ENCODE measurements at regions not wholly inside any gene's neighbourhood (a gene's known extent, or its start where the extent isn't known, plus 50 kb on each side); places are given as distances from the start of the nearest gene placed in this dataset.

DNA sequence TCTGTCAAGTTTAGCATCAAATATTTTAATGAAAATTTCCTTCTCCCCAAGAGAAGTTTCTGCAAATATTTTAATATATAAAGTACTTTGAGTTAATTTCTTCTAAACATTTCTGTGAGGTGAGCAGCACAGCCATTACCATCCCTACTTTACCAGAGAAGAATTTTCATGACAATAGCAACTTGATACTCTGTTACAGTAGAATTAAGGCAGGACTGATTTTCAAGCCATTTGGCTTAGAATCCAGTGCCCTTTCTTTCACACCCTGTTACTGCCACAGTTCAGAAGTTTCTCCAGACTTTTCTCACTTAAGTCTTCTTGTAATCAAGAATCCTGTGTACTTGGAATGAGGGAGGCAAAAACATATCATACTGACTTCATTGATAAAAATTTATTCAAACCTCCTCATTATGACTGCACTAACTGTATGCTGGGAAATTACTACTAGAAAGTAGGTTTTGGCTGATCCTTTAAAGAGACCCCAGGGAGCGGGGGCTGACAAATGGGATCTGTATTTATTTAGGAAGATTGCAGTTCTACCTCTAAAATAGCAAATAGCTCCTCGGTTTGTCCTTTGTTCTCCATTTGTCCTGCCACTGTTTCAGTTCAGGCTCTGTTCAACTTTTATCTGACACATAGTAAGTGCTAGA lies 557.0 kb upstream of the SGO1 start:
- H2AFZ ChIP-seq (replicated peaks): peak overlapping the region; percentile 52
- no peaks in the 10 kb centered on the region for H3K36me3 ChIP-seq

DNA sequence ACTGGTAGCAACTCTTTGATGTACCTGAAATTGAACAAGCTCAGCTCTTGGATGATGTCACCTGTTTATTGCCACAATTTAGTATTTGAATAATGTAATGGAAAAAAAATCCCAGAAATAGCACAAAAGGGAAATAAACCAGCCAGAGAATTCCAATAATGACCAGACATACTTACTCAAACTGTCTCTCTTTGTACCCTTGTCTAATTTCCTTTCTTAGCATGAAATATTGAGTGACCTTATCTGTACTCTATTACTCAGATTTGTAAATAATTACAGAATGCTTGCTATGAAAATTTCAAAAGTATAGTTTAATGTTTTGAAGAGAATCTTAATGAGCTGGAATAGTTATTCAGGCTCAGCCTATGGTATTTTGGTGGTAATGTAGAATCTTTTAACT lies 555.4 kb upstream of the SGO1 start:
- no peak overlapping the region for H3K27ac Mint-ChIP-seq
- no peak overlapping the region for H3K9ac ChIP-seq
- no peak for DNase-seq (ENCODE audit: low spot score)

More for the DNA sequence above, 557.0 kb upstream of the SGO1 start:
- H3K4me1 Mint-ChIP-seq: peaks cover 48% of the 10 kb centered on the region
- TF ChIP-seq, protein P1, sequence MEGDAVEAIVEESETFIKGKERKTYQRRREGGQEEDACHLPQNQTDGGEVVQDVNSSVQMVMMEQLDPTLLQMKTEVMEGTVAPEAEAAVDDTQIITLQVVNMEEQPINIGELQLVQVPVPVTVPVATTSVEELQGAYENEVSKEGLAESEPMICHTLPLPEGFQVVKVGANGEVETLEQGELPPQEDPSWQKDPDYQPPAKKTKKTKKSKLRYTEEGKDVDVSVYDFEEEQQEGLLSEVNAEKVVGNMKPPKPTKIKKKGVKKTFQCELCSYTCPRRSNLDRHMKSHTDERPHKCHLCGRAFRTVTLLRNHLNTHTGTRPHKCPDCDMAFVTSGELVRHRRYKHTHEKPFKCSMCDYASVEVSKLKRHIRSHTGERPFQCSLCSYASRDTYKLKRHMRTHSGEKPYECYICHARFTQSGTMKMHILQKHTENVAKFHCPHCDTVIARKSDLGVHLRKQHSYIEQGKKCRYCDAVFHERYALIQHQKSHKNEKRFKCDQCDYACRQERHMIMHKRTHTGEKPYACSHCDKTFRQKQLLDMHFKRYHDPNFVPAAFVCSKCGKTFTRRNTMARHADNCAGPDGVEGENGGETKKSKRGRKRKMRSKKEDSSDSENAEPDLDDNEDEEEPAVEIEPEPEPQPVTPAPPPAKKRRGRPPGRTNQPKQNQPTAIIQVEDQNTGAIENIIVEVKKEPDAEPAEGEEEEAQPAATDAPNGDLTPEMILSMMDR (IDR thresholded peaks at IDR 0.05): no peak
- TF ChIP-seq EZH2 (IDR thresholded peaks at IDR 0.05): no peak
- TF ChIP-seq EZH2phosphoT487 (IDR thresholded peaks at IDR 0.05): no peak
- H3K4me3 Mint-ChIP-seq: no peak overlapping the region
- peaks cover 5% of the 10 kb centered on the region for H3K36me3 Mint-ChIP-seq
- peak overlapping the region; percentile 96 for H3K27ac Mint-ChIP-seq
- peaks cover 2% of the 10 kb centered on the region for H3K27me3 Mint-ChIP-seq (ENCODE audit: insufficient read depth, low read depth)
- H3K4me3 ChIP-seq: no peak overlapping the region
- H3K27me3 ChIP-seq: no peaks in the 10 kb centered on the region
- no peaks in the 10 kb centered on the region for H3K79me2 ChIP-seq (ENCODE audit: low read depth)
- H3K4me2 ChIP-seq: peak overlapping the region; percentile 57
- H3K4me1 ChIP-seq: peaks cover 35% of the 10 kb centered on the region
- DNase-seq (ENCODE audit: low spot score): no peak
- no peak overlapping the region for H3K9ac ChIP-seq
- no peaks in the 10 kb centered on the region for H4K20me1 ChIP-seq (ENCODE audit: low read depth)
- H3K27ac ChIP-seq: peak overlapping the region; percentile 89
- peaks cover 19% of the 10 kb centered on the region for H3F3A ChIP-seq (ENCODE audit: low read depth)
- H3K9me3 Mint-ChIP-seq: no peaks in the 10 kb centered on the region
- no peaks in the 10 kb centered on the region for H3K9me3 ChIP-seq (ENCODE audit: low read depth)

DNA sequence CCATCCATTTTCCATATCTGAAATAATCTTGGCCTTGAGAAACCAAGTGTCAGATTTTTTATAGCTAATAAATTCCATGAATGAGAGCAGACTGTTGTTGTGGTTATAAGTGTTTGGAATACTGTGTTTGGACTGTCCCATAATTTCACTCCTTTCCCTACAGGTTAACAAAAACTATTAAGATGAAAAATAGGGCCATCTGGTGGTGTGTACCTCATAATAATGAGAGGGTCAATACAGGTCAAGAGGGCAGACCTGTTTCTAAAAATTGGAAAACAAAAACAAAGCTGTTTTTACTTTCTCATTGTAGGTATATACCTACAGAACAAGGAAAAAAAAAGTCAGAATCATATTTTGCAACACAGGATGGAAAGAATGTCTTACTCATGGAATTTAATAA lies 553.8 kb upstream of the SGO1 start:
- Mint-ChIP-seq H3K4me1 (peaks cover 41% of the 10 kb centered on the region), H3K27me3 (ENCODE audit: insufficient read depth, low read depth) (peaks cover 2% of the 10 kb centered on the region), H3K36me3 (no peaks in the 10 kb centered on the region), H3K4me3 (no peak overlapping the region), H3K9me3 (no peaks in the 10 kb centered on the region), H3K27ac (no peak overlapping the region)
- no peak overlapping the region for H3K9ac ChIP-seq
- no peak for DNase-seq (ENCODE audit: low spot score)
- no peak overlapping the region for H2AFZ ChIP-seq (replicated peaks)
- H3K4me2 ChIP-seq: no peak overlapping the region
- H3K4me3 ChIP-seq: no peak overlapping the region
- H4K20me1 ChIP-seq (ENCODE audit: low read depth): no peaks in the 10 kb centered on the region
- H3K9me3 ChIP-seq (ENCODE audit: low read depth): no peaks in the 10 kb centered on the region
- no peak for TF ChIP-seq EZH2 (IDR thresholded peaks at IDR 0.05)
- TF ChIP-seq, protein P1 (IDR thresholded peaks at IDR 0.05): peak; percentile 11
- H3K4me1 ChIP-seq: peaks cover 35% of the 10 kb centered on the region
- H3K27ac ChIP-seq: no peak overlapping the region
- peaks cover 19% of the 10 kb centered on the region for H3F3A ChIP-seq (ENCODE audit: low read depth)
- H3K79me2 ChIP-seq (ENCODE audit: low read depth): no peaks in the 10 kb centered on the region
- H3K27me3 ChIP-seq: no peaks in the 10 kb centered on the region
- H3K36me3 ChIP-seq: no peaks in the 10 kb centered on the region

More for the DNA sequence above, 555.4 kb upstream of the SGO1 start:
- Histone ChIP-seq H3K4me1 (peaks cover 35% of the 10 kb centered on the region), H4K20me1 (ENCODE audit: low read depth) (no peaks in the 10 kb centered on the region), H3K27me3 (no peaks in the 10 kb centered on the region), H3K36me3 (no peaks in the 10 kb centered on the region), H2AFZ (replicated peaks) (peak overlapping the region; percentile 54), H3K79me2 (ENCODE audit: low read depth) (no peaks in the 10 kb centered on the region), H3K27ac (no peak overlapping the region), H3K4me3 (no peak overlapping the region), H3K9me3 (ENCODE audit: low read depth) (no peaks in the 10 kb centered on the region), H3F3A (ENCODE audit: low read depth) (peaks cover 19% of the 10 kb centered on the region), H3K4me2 (no peak overlapping the region)
- Mint-ChIP-seq H3K36me3 (peaks cover 2% of the 10 kb centered on the region), H3K4me3 (no peak overlapping the region), H3K4me1 (peaks cover 45% of the 10 kb centered on the region), H3K27me3 (ENCODE audit: insufficient read depth, low read depth) (peaks cover 2% of the 10 kb centered on the region), H3K9me3 (no peaks in the 10 kb centered on the region)
- no peak for TF ChIP-seq EZH2 (IDR thresholded peaks at IDR 0.05)
- no peak for TF ChIP-seq EZH2phosphoT487 (IDR thresholded peaks at IDR 0.05)
- TF ChIP-seq, protein P1 (IDR thresholded peaks at IDR 0.05): no peak
